HG03469 (cell line): ENCODE measurements at regions not wholly inside any gene's neighbourhood (a gene's known extent, or its start where the extent isn't known, plus 50 kb on each side); places are given as distances from the start of the nearest gene placed in this dataset.

Experiments used
- ATAC-seq: cut with Tn5 transposase; IDR thresholded peaks from one replicate; pipeline ENCODE4 v1.9.1; 2021; ENCODE audit warnings: mild to moderate bottlenecking, moderate library complexity, moderate number of reproducible peaks; ENCODE audit not compliant: unreplicated experiment

GRCh38 chr10:94183666-94184264, 179.0 kb downstream of the NOC3L start:
- no peak for ATAC-seq

DNA sequence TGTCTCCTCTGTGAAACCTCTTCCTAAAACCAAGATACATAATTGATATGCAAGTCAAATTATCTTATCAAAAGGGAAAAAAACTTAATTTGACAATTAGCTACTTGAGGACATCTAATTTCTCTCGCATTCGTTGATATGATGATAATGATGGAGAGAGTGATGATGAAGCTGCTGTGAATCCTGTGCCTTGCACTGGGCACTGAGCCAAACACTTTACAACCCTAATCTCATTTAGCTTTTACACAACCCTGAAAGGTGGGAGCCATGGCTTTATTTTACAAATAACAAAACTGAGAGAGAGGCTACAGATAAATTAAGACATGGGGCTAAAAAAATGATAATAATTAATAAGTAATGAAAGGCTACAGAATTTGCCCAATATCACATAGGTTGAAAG, 176.0 kb downstream of the NOC3L start:
- no peak for ATAC-seq

- no peak for ATAC-seq
Measured at GRCh38 chr10:94192333-94192732, 170.4 kb downstream of the NOC3L start.

DNA sequence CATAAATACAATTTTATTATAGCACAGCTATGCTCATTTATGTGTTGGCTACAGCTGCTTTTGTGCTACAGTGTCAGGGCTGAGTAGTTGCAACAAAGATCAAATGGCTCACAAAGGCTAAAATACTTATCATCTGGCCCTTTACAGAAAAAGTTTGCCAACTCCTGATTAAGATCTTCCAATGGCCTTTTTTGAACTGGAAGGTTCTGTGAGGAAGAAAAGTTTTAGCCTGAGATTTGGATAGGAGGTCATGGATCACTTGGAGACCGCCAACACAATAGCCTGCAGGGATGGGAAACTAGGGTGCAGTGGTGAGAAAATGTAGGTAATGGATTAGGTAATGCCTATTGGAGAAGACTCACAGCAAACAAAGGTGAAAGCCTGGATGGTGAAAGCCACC, 169.8 kb downstream of the NOC3L start:
- ATAC-seq = no peak

DNA sequence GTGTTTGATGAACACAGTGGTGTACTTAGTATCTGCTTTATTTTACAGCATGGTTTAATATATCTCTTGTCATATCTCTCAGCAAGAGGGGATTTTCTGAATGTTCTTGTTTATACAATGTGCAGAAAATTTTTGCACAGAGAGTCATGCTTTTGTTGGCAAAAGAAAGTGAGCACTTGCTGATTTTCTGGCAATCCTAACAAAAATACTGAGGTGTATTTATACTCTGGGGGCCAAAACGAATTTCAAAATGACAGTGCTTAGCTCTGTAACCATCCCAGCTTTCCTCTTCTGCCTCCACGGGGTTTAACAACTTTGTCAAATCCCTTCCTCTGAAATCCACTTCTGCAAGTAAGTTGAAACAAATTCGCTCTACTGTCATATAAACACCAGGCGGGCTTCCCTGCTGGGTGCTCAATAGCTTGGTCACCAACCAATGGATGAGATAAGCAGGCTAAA, 169.2 kb downstream of the NOC3L start:
- ATAC-seq = no peak

- ATAC-seq = no peak
Measured at GRCh38 chr10:94194256-94194655, 168.5 kb downstream of the NOC3L start.

GRCh38 chr10:94197241-94197640, 165.5 kb downstream of the NOC3L start:
- no peak for ATAC-seq

DNA sequence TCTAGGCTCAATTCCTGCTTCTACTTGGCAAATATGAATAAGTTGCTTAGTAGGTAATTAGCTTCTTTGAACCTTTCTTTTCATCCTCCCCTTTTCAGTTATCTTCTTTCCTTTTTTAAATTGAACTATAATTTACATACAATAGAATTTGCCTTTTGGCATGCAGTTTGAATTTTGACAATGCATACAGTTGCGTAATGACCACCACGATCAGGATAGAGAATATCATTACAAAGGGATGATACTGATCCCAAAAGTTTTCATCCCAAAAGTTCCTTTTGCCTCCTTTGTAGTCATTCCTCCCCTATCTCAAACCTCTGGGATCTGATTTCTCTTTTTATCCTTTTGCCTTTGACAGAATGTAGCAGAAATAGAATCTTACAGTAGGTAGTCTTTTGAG, 164.4 kb downstream of the NOC3L start:
- ATAC-seq = no peak

DNA sequence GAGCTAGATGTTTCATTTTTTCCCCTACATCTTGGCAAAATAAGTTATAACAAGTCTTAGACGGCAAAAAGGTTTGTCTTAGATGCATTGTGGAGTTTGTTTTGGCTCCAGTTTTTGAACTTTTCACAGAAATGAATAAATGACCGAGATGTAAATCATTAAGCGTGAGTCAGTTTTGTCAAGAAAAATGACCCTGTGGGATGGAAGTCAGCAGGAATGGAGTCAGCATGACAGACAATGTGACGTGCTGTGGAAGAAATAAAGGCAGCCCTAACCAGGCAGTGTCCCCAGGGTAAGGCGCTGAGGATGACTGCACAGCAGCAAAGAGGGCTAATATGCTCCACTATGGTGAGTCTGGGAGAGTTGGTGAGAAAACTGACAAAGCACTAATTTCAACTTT, 163.2 kb downstream of the NOC3L start:
- ATAC-seq = no peak

DNA sequence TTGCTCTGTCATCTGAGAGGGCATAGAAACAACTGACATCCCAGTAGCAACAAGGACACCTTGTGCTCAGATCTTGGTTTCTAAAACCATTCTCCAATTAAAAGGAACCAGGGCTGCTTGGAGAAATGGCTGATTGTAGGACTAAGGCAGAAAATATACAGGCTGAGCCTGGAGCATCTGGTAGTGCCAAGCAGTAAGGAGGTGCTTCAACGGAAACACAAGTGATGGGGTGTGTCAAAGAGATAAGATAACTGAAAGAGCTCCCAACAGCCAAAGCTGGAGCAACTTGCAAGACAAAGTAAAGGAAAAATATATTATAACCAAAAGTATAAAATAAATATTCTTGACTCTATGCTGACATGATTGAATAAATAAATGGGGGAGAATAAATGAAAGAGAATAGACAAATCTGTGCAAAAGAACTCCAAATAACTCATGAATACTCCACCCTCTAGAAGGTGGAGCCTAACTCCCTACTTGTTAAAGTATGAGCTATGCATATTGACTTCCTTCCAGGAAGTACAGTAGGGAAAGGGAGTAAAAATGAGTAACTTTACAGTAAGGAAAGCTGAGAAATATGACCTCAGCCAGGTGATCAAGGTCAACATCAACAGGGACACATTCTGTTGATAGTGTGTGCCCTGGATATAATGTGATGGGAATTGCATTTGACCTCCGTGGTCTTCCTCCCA, 162.4 kb downstream of the NOC3L start:
- no peak for ATAC-seq

DNA sequence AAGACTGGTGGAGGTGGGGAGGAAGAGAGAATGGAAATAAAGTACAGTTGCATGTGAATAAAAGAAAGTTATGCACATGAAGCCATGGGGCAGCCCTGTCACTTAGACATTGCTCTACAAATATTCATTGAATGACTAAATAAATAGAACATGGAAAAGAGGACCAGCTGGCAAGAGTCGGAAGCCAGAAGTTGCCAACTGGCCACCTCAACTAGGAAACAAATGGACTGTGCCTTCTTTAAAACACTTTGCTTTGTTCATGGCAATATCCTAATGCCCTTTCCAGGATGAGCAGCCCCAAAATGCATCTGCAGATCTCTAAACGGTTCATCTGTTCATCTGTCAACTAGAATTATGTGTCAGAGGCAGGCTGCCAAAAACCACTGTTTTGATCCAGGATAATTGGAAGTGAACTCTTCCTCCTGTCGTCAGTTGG, 157.3 kb downstream of the NOC3L start:
- ATAC-seq = no peak

DNA sequence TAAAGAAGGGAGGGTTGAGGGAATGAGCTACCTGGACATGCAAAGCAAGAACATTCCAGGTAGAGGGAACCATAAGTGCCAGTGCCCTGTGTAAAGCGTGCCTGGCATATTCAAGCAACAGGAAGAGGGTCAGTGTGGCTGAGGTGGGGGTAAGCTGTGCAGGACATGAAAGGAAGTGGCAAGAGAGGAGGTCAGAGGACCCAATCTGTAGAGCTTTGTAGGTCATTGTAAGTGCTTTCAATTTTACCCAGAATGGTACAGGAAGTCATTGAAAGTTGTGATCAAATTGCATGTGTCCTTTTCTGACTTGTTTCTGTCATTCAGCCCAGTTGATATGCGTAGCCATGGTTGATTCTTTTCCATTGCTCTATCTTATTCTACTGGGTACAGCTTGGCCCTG, 156.6 kb downstream of the NOC3L start:
- ATAC-seq = no peak

- ATAC-seq = no peak
Measured at GRCh38 chr10:94208315-94208714, 154.4 kb downstream of the NOC3L start.

DNA sequence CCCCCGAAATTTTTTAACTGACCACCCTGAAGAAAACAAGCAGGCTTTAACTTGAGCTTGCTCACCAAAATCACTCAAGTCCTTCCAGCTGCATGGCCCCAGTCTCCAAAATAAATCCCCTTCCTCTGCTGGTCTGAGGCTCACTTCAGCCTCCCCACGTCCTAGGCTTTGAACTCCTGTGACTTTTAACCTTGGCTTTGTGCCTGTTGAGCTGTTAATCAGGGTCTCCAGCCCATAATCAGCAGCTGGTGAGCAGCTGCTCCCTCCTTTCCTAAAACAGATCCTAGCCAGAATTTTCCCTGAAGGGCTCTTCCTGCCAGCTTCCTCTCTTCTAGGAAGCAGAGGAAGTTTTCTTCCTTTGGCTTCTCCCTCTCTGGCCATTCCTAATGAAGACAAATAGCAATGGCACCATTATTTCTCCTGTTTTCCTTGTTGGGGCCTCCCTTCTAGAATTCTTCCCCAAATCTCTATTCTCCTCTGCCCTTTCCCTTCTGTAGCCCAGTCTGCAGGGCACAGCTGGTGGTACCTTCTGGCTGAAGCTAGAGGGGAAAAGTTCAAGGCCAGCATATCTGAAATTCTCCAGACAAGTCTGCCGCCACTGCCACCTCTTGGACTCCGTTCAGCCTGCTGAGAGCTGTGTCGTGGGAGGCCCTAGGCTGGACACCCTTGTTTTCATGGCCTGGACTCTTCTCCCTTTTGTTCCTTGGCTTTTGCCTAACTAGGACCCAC, 152.1 kb downstream of the NOC3L start:
- no peak for ATAC-seq

DNA sequence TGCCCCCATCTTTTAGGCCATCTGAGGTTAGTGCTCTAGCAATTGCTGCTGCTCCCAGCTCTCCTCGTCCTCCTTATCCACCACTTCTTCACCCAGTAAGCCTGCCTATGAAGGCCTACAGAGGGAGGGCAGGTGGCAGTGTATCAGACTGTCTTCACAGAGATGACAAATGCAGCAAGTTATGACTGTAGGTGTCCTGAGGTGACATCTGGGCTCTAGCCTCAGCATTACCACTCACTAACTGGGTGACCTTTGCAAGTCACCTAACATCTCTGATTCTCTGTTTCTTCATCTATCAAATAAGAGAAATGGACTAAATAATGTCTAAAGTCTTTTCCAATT, 151.6 kb downstream of the NOC3L start:
- ATAC-seq = no peak

GRCh38 chr10:94213001-94213530, 149.7 kb downstream of the NOC3L start:
- ATAC-seq = no peak

DNA sequence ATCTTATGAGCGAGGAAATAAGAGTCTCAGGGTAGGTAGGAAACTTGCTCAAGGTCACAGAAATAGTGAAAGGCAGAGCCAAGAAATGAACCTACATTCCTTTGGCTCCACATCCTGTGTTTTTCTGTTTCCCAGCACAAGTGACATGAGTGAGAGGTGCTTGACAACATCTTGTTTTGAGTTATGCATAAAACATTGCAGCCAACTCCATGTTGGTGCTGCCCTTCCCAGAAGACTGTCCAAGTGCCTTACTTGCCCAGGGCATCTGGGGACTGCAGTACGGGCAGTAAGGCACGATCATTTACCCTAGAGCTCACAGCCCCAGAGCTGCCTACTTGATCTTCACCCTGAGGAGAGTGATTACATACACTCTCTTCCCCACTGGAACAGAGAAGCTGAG, 148.8 kb downstream of the NOC3L start:
- ATAC-seq = no peak

GRCh38 chr10:94214481-94214893, 148.3 kb downstream of the NOC3L start:
- no peak for ATAC-seq

DNA sequence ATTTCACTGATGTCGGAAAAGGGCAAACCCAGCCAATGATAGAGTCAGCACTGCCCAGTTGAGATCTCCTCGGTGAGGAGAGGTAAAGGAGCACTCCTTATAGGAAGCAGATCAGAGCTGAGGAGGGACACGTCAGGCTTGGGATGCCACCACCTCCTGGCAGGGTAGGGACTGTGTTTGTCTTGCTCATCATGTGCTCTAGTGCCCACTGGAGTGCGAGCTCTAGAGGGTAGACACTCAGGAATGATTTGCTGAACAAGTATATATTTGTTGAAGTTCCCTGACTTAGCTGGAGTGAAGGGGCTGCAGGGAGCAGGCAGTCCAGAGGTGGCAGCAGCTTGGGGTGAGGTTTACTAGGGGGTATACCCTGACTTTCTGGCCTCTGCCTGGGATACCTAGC, 146.5 kb downstream of the NOC3L start:
- no peak for ATAC-seq

DNA sequence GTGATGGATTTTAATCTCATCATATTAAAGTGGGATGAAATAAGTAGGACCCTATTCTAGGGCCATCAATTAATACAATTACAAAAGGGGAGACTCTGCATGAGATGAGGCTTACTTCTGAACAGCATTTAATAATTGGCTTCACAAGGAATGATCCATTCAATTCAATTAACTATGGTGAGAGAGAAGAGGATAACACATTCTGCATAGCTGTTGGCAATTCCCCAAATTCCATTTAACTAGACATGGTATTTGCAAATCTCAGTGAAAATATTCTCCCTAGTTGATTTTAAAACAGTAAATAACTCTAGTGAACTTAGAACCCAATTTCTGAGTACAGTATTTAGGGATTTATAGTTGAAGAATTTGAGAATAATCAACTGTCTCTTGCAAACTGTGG, 145.3 kb downstream of the NOC3L start:
- no peak for ATAC-seq

GRCh38 chr10:94218493-94219183, 144.1 kb downstream of the NOC3L start:
- ATAC-seq = no peak
